ENCODE measurements at regions not wholly inside any gene's neighbourhood (a gene's known extent, or its start where the extent isn't known, plus 50 kb on each side); places are given as distances from the start of the nearest gene placed in this dataset.
A peak's percentile ranks its signal among the peaks of the same experiment; 100 is the strongest.

DNA sequence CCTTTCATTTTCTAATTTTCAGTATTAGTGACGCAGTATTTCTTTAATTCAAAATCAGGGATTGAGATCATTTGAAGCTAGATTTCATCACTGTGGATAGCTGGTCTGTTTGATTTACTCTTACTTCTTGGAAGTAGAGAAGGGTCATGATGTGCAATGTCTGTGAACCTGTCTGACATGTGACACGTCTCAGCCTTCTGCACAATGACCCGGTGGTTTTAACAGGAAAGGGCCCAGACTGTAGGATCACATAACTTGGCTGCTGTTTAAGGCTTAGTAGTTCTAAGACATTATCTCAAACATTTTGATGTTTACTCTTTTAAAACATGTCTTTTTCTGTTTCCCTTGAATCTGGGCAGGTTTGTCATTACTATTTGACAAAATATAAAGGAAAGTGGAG is 823.3 kb upstream of the NUDT12 start:
- no peak overlapping the region for H3K27ac ChIP-seq (ENCODE audit: low read depth, low read length)

DNA sequence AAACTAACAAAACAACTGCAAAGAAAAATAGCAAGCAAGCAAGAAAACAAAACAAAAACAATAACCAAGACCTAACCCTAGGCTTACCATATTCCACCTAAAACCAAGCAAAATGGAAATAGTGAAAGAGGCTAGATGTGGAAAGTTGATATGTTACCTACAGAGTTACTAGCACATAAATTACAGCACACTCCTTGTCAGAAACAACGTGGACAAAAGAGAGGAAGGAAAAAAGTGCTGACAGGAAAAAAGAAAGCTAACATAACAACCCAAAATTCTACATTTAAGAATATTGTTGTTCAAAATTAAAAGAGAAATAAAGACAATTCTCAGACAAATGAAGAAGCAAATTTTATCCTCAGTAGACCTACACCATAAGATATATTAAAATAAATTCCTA is 812.8 kb upstream of the NUDT12 start:
- no peak for DNase-seq (ENCODE audit: low read depth)
- Mint-ChIP-seq H3K4me1 (ENCODE audit: low read depth, unreplicated experiment) (peaks cover 3% of the 10 kb centered on the region), H3K4me3 (ENCODE audit: unreplicated experiment) (no peak overlapping the region), H3K36me3 (ENCODE audit: low read depth, unreplicated experiment) (no peaks in the 10 kb centered on the region), H3K27me3 (ENCODE audit: low read depth, unreplicated experiment) (no peaks in the 10 kb centered on the region), H3K9me3 (ENCODE audit: unreplicated experiment) (no peaks in the 10 kb centered on the region), H3K27ac (ENCODE audit: unreplicated experiment) (no peak overlapping the region)
- H3K4me3 ChIP-seq (ENCODE audit: insufficient read depth, low read depth, low read length) = no peak overlapping the region
- H3K36me3 ChIP-seq (ENCODE audit: insufficient read depth, low read length) = no peaks in the 10 kb centered on the region
- no peak overlapping the region for H2AFZ ChIP-seq (ENCODE audit: low read depth, low read length)
- no peaks in the 10 kb centered on the region for H3K27me3 ChIP-seq (ENCODE audit: insufficient read depth, low read length)
- no peaks in the 10 kb centered on the region for H3K9me3 ChIP-seq (ENCODE audit: insufficient read depth, low read depth, low read length)
- no peak for TF ChIP-seq EZH2 (IDR thresholded peaks at IDR 0.05; ENCODE audit: insufficient read depth, low read length)
- TF ChIP-seq, protein P1, sequence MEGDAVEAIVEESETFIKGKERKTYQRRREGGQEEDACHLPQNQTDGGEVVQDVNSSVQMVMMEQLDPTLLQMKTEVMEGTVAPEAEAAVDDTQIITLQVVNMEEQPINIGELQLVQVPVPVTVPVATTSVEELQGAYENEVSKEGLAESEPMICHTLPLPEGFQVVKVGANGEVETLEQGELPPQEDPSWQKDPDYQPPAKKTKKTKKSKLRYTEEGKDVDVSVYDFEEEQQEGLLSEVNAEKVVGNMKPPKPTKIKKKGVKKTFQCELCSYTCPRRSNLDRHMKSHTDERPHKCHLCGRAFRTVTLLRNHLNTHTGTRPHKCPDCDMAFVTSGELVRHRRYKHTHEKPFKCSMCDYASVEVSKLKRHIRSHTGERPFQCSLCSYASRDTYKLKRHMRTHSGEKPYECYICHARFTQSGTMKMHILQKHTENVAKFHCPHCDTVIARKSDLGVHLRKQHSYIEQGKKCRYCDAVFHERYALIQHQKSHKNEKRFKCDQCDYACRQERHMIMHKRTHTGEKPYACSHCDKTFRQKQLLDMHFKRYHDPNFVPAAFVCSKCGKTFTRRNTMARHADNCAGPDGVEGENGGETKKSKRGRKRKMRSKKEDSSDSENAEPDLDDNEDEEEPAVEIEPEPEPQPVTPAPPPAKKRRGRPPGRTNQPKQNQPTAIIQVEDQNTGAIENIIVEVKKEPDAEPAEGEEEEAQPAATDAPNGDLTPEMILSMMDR (IDR thresholded peaks at IDR 0.05; ENCODE audit: insufficient read depth, low read depth, low read length) = no peak
- no peak overlapping the region for H3K4me2 ChIP-seq (ENCODE audit: low read length)
- H4K20me1 ChIP-seq (ENCODE audit: insufficient read depth, low read length) = no peaks in the 10 kb centered on the region
- no peak for FAIRE-seq
- no peaks in the 10 kb centered on the region for H3K4me1 ChIP-seq (ENCODE audit: insufficient read depth, low read length)
- no peaks in the 10 kb centered on the region for H3K79me2 ChIP-seq (ENCODE audit: insufficient read depth, low read length)
- H3K9ac ChIP-seq (ENCODE audit: low read length) = no peak overlapping the region
- H3K27ac ChIP-seq (ENCODE audit: low read depth, low read length) = no peak overlapping the region

More for the DNA sequence above, 823.3 kb upstream of the NUDT12 start:
- Histone ChIP-seq H3K9ac (ENCODE audit: low read length) (no peak overlapping the region), H3K9me3 (ENCODE audit: insufficient read depth, low read depth, low read length) (no peaks in the 10 kb centered on the region), H3K4me2 (ENCODE audit: low read length) (no peak overlapping the region), H3K4me1 (ENCODE audit: insufficient read depth, low read length) (no peaks in the 10 kb centered on the region), H3K36me3 (ENCODE audit: insufficient read depth, low read length) (no peaks in the 10 kb centered on the region), H3K4me3 (ENCODE audit: insufficient read depth, low read depth, low read length) (no peak overlapping the region), H3K79me2 (ENCODE audit: insufficient read depth, low read length) (no peaks in the 10 kb centered on the region), H4K20me1 (ENCODE audit: insufficient read depth, low read length) (no peaks in the 10 kb centered on the region), H3K27me3 (ENCODE audit: insufficient read depth, low read length) (no peaks in the 10 kb centered on the region), H2AFZ (ENCODE audit: low read depth, low read length) (peak overlapping the region; percentile 14)
- no peaks in the 10 kb centered on the region for H3K27me3 Mint-ChIP-seq (ENCODE audit: low read depth, unreplicated experiment)
- TF ChIP-seq, protein P1 (IDR thresholded peaks at IDR 0.05; ENCODE audit: insufficient read depth, low read depth, low read length) = no peak
- no peak for TF ChIP-seq EZH2 (IDR thresholded peaks at IDR 0.05; ENCODE audit: insufficient read depth, low read length)
- FAIRE-seq (no peak), DNase-seq (ENCODE audit: low read depth) (peak; percentile 45)
- H3K27ac Mint-ChIP-seq (ENCODE audit: unreplicated experiment) = peak overlapping the region; percentile 68
- H3K9me3 Mint-ChIP-seq (ENCODE audit: unreplicated experiment) = no peaks in the 10 kb centered on the region
- H3K4me1 Mint-ChIP-seq (ENCODE audit: low read depth, unreplicated experiment) = peaks cover 11% of the 10 kb centered on the region
- no peaks in the 10 kb centered on the region for H3K36me3 Mint-ChIP-seq (ENCODE audit: low read depth, unreplicated experiment)
- H3K4me3 Mint-ChIP-seq (ENCODE audit: unreplicated experiment) = no peak overlapping the region

DNA sequence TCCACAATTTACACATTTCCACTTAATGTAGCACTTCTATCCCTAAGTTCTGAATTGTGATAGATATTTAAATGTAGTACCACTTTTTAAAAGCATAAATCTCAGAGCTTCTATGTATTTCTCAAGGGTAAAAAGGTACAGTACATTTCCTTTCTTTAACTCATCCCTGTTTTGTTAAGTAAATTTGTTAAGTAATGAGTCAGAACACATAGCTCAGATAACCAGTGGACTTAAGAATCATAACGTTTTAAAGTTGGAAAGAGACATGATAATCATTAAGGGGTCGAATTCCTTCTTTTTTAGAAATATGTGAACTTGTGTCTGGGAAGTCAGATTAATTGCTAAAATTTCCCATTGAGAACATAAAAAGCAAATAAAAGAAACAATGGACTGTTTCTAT is 810.2 kb upstream of the NUDT12 start:
- no peaks in the 10 kb centered on the region for H4K20me1 ChIP-seq (ENCODE audit: insufficient read depth, low read length)
- no peaks in the 10 kb centered on the region for H3K79me2 ChIP-seq (ENCODE audit: insufficient read depth, low read length)
- H3K27ac ChIP-seq (ENCODE audit: low read depth, low read length) = no peak overlapping the region
- DNase-seq (ENCODE audit: low read depth) = peak; percentile 55
- no peak overlapping the region for H3K9ac ChIP-seq (ENCODE audit: low read length)
- H3K27ac Mint-ChIP-seq (ENCODE audit: unreplicated experiment) = no peak overlapping the region
- H3K4me3 ChIP-seq (ENCODE audit: insufficient read depth, low read depth, low read length) = no peak overlapping the region
- peaks cover 3% of the 10 kb centered on the region for H3K4me1 Mint-ChIP-seq (ENCODE audit: low read depth, unreplicated experiment)
- TF ChIP-seq EZH2 (IDR thresholded peaks at IDR 0.05; ENCODE audit: insufficient read depth, low read length) = no peak
- TF ChIP-seq, protein P1 (IDR thresholded peaks at IDR 0.05; ENCODE audit: insufficient read depth, low read depth, low read length) = no peak
- no peaks in the 10 kb centered on the region for H3K9me3 ChIP-seq (ENCODE audit: insufficient read depth, low read depth, low read length)
- no peaks in the 10 kb centered on the region for H3K27me3 ChIP-seq (ENCODE audit: insufficient read depth, low read length)
- H3K4me2 ChIP-seq (ENCODE audit: low read length) = no peak overlapping the region
- no peaks in the 10 kb centered on the region for H3K4me1 ChIP-seq (ENCODE audit: insufficient read depth, low read length)
- H3K9me3 Mint-ChIP-seq (ENCODE audit: unreplicated experiment) = no peaks in the 10 kb centered on the region
- H3K4me3 Mint-ChIP-seq (ENCODE audit: unreplicated experiment) = no peak overlapping the region
- no peaks in the 10 kb centered on the region for H3K27me3 Mint-ChIP-seq (ENCODE audit: low read depth, unreplicated experiment)
- FAIRE-seq = no peak
- H3K36me3 ChIP-seq (ENCODE audit: insufficient read depth, low read length) = no peaks in the 10 kb centered on the region
- H2AFZ ChIP-seq (ENCODE audit: low read depth, low read length) = no peak overlapping the region
- no peaks in the 10 kb centered on the region for H3K36me3 Mint-ChIP-seq (ENCODE audit: low read depth, unreplicated experiment)

All from astrocyte (in vitro differentiated cells and primary cell).